ENCODE measurements at regions not wholly inside any gene's neighbourhood (a gene's known extent, or its start where the extent isn't known, plus 50 kb on each side); places are given as distances from the start of the nearest gene placed in this dataset.

GRCh38 chr1:79524126-79524525 is 517.6 kb upstream of the ADGRL4 start:
- Histone ChIP-seq H2BK15ac (ENCODE audit: low read depth, poor library complexity, severe bottlenecking) (no peak overlapping the region), H3K18ac (ENCODE audit: low read depth in 1 of 2, low read length in 2 of 2) (no peak overlapping the region), H2BK120ac (ENCODE audit: low read depth, low read length) (no peak overlapping the region), H3K79me1 (replicated peaks; ENCODE audit: low read length, poor library complexity, severe bottlenecking) (no peaks in the 10 kb centered on the region), H3K9me3 (ENCODE audit: control insufficient read depth, low read length) (no peaks in the 10 kb centered on the region), H2BK12ac (ENCODE audit: low read length in 2 of 2) (no peak overlapping the region), H3K14ac (ENCODE audit: low read length in 2 of 2) (no peak overlapping the region), H3K27me3 (ENCODE audit: control insufficient read depth in 1 of 2, insufficient read depth in 1 of 2, low read length in 2 of 2) (no peaks in the 10 kb centered on the region), H3K4ac (ENCODE audit: low read depth in 1 of 2, low read length in 2 of 2) (no peak overlapping the region), H2AK5ac (ENCODE audit: low read length, severe bottlenecking) (no peak overlapping the region), H2BK5ac (ENCODE audit: low read depth, low read length, poor library complexity, severe bottlenecking) (no peak overlapping the region), H3K23ac (ENCODE audit: low read length in 2 of 2) (no peak overlapping the region), H3K4me1 (ENCODE audit: control insufficient read depth, insufficient read depth, low read depth, low read length) (no peaks in the 10 kb centered on the region), H3K4me2 (ENCODE audit: low read length, poor library complexity, severe bottlenecking) (no peak overlapping the region), H2AFZ (ENCODE audit: low read depth, low read length) (no peak overlapping the region), H4K8ac (ENCODE audit: low read length) (no peak overlapping the region), H3K4me3 (ENCODE audit: insufficient read depth in 1 of 2, low read depth in 1 of 2, low read length in 2 of 2) (no peak overlapping the region), H3K9ac (ENCODE audit: low read length) (no peak overlapping the region), H4K91ac (ENCODE audit: low read length) (no peak overlapping the region), H3K27ac (ENCODE audit: low read length, poor library complexity, severe bottlenecking) (no peak overlapping the region), H3K36me3 (ENCODE audit: control insufficient read depth in 1 of 2, insufficient read depth in 2 of 2, low read depth in 1 of 2, low read length in 2 of 2) (no peaks in the 10 kb centered on the region)
- WGBS, result 100% methylated on average over 1 of the region's 1 CpG
- no peak for DNase-seq

GRCh38 chr1:79519084-79519760 is 512.7 kb upstream of the ADGRL4 start:
- no peak overlapping the region for H3K18ac ChIP-seq (ENCODE audit: low read depth in 1 of 2, low read length in 2 of 2)
- no peak overlapping the region for H2AFZ ChIP-seq (ENCODE audit: low read depth, low read length)

GRCh38 chr1:79517470-79518224 is 511.1 kb upstream of the ADGRL4 start:
- Histone ChIP-seq H2AK5ac (ENCODE audit: low read length, severe bottlenecking) (no peak overlapping the region), H3K23ac (ENCODE audit: low read length in 2 of 2) (no peak overlapping the region), H3K36me3 (ENCODE audit: control insufficient read depth in 1 of 2, insufficient read depth in 2 of 2, low read depth in 1 of 2, low read length in 2 of 2) (no peaks in the 10 kb centered on the region), H2BK12ac (ENCODE audit: low read length in 2 of 2) (no peak overlapping the region), H2BK120ac (ENCODE audit: low read depth, low read length) (no peak overlapping the region), H3K9ac (ENCODE audit: low read length) (no peak overlapping the region), H3K14ac (ENCODE audit: low read length in 2 of 2) (no peak overlapping the region), H3K27me3 (ENCODE audit: control insufficient read depth in 1 of 2, insufficient read depth in 1 of 2, low read length in 2 of 2) (no peaks in the 10 kb centered on the region), H3K4me1 (ENCODE audit: control insufficient read depth, insufficient read depth, low read depth, low read length) (no peaks in the 10 kb centered on the region), H3K79me1 (replicated peaks; ENCODE audit: low read length, poor library complexity, severe bottlenecking) (no peaks in the 10 kb centered on the region), H2BK5ac (ENCODE audit: low read depth, low read length, poor library complexity, severe bottlenecking) (no peak overlapping the region), H3K18ac (ENCODE audit: low read depth in 1 of 2, low read length in 2 of 2) (no peak overlapping the region), H3K9me3 (ENCODE audit: control insufficient read depth, low read length) (no peaks in the 10 kb centered on the region), H2AFZ (ENCODE audit: low read depth, low read length) (no peak overlapping the region), H3K4ac (ENCODE audit: low read depth in 1 of 2, low read length in 2 of 2) (no peak overlapping the region), H4K91ac (ENCODE audit: low read length) (no peak overlapping the region), H3K27ac (ENCODE audit: low read length, poor library complexity, severe bottlenecking) (no peak overlapping the region), H3K4me3 (ENCODE audit: insufficient read depth in 1 of 2, low read depth in 1 of 2, low read length in 2 of 2) (no peak overlapping the region), H3K4me2 (ENCODE audit: low read length, poor library complexity, severe bottlenecking) (no peak overlapping the region), H2BK15ac (ENCODE audit: low read depth, poor library complexity, severe bottlenecking) (no peak overlapping the region), H4K8ac (ENCODE audit: low read length) (no peak overlapping the region)
- 80% methylated on average over 1 of the region's 4 CpGs for WGBS
- no peak for DNase-seq

More at GRCh38 chr1:79519084-79519760, 512.7 kb upstream of the ADGRL4 start:
- H2BK15ac ChIP-seq (ENCODE audit: low read depth, poor library complexity, severe bottlenecking), result no peak overlapping the region
- no peak overlapping the region for H3K9ac ChIP-seq (ENCODE audit: low read length)
- no peak overlapping the region for H3K4ac ChIP-seq (ENCODE audit: low read depth in 1 of 2, low read length in 2 of 2)
- no peaks in the 10 kb centered on the region for H3K27me3 ChIP-seq (ENCODE audit: control insufficient read depth in 1 of 2, insufficient read depth in 1 of 2, low read length in 2 of 2)
- H3K79me1 ChIP-seq (replicated peaks; ENCODE audit: low read length, poor library complexity, severe bottlenecking), result no peaks in the 10 kb centered on the region
- no peak overlapping the region for H2BK5ac ChIP-seq (ENCODE audit: low read depth, low read length, poor library complexity, severe bottlenecking)
- no peak overlapping the region for H2BK120ac ChIP-seq (ENCODE audit: low read depth, low read length)
- H3K27ac ChIP-seq (ENCODE audit: low read length, poor library complexity, severe bottlenecking), result no peak overlapping the region
- no peak overlapping the region for H3K4me3 ChIP-seq (ENCODE audit: insufficient read depth in 1 of 2, low read depth in 1 of 2, low read length in 2 of 2)
- H3K9me3 ChIP-seq (ENCODE audit: control insufficient read depth, low read length), result no peaks in the 10 kb centered on the region
- no peaks in the 10 kb centered on the region for H3K36me3 ChIP-seq (ENCODE audit: control insufficient read depth in 1 of 2, insufficient read depth in 2 of 2, low read depth in 1 of 2, low read length in 2 of 2)
- H3K23ac ChIP-seq (ENCODE audit: low read length in 2 of 2), result no peak overlapping the region
- no peak overlapping the region for H4K91ac ChIP-seq (ENCODE audit: low read length)
- no peak overlapping the region for H2AK5ac ChIP-seq (ENCODE audit: low read length, severe bottlenecking)
- H4K8ac ChIP-seq (ENCODE audit: low read length), result no peak overlapping the region
- H3K4me1 ChIP-seq (ENCODE audit: control insufficient read depth, insufficient read depth, low read depth, low read length), result no peaks in the 10 kb centered on the region
- DNase-seq, result no peak
- WGBS, result 100% methylated on average over 1 of the region's 4 CpGs
- H3K14ac ChIP-seq (ENCODE audit: low read length in 2 of 2), result no peak overlapping the region
- no peak overlapping the region for H2BK12ac ChIP-seq (ENCODE audit: low read length in 2 of 2)
- no peak overlapping the region for H3K4me2 ChIP-seq (ENCODE audit: low read length, poor library complexity, severe bottlenecking)

GRCh38 chr1:79507770-79508169 is 501.2 kb upstream of the ADGRL4 start:
- Histone ChIP-seq H3K9ac (ENCODE audit: low read length) (no peak overlapping the region), H3K23ac (ENCODE audit: low read length in 2 of 2) (no peak overlapping the region), H2AFZ (ENCODE audit: low read depth, low read length) (no peak overlapping the region), H3K18ac (ENCODE audit: low read depth in 1 of 2, low read length in 2 of 2) (no peak overlapping the region), H2BK5ac (ENCODE audit: low read depth, low read length, poor library complexity, severe bottlenecking) (no peak overlapping the region), H3K14ac (ENCODE audit: low read length in 2 of 2) (no peak overlapping the region), H2AK5ac (ENCODE audit: low read length, severe bottlenecking) (no peak overlapping the region), H3K4ac (ENCODE audit: low read depth in 1 of 2, low read length in 2 of 2) (no peak overlapping the region), H3K27me3 (ENCODE audit: control insufficient read depth in 1 of 2, insufficient read depth in 1 of 2, low read length in 2 of 2) (no peaks in the 10 kb centered on the region), H3K4me3 (ENCODE audit: insufficient read depth in 1 of 2, low read depth in 1 of 2, low read length in 2 of 2) (no peak overlapping the region), H2BK15ac (ENCODE audit: low read depth, poor library complexity, severe bottlenecking) (no peak overlapping the region), H4K8ac (ENCODE audit: low read length) (no peak overlapping the region), H3K27ac (ENCODE audit: low read length, poor library complexity, severe bottlenecking) (no peak overlapping the region), H3K79me1 (replicated peaks; ENCODE audit: low read length, poor library complexity, severe bottlenecking) (no peaks in the 10 kb centered on the region), H4K91ac (ENCODE audit: low read length) (no peak overlapping the region), H3K36me3 (ENCODE audit: control insufficient read depth in 1 of 2, insufficient read depth in 2 of 2, low read depth in 1 of 2, low read length in 2 of 2) (no peaks in the 10 kb centered on the region), H3K4me1 (ENCODE audit: control insufficient read depth, insufficient read depth, low read depth, low read length) (no peaks in the 10 kb centered on the region), H2BK120ac (ENCODE audit: low read depth, low read length) (no peak overlapping the region), H3K9me3 (ENCODE audit: control insufficient read depth, low read length) (no peaks in the 10 kb centered on the region), H3K4me2 (ENCODE audit: low read length, poor library complexity, severe bottlenecking) (no peak overlapping the region), H2BK12ac (ENCODE audit: low read length in 2 of 2) (no peak overlapping the region)
- WGBS, result 94% methylated on average over 2 of the region's 2 CpGs
- no peak for DNase-seq

All from mesenchymal stem cell (in vitro differentiated cells and primary cell).